GM12878 (cell line): ENCODE measurements at regions not wholly inside any gene's neighbourhood (a gene's known extent, or its start where the extent isn't known, plus 50 kb on each side); places are given as distances from the start of the nearest gene placed in this dataset.

ENCODE experiments used
- ATAC-seq: fragments of 200-7000 bp; cut with Tn5 transposase; 3 replicates; pipeline ENCODE4 v1.9.1; 2020; ENCODE audit warnings: mild to moderate bottlenecking, moderate library complexity
- BruUV-seq: library from RNA; stranded (reverse); fragments of 400-500 nt; replicated peaks from 2 replicates; lab custom pipeline; 2021; lab: Mats Ljungman, UMichigan
- CTCF ChIA-PET: fragments of 300-600 bp; sonication (Branson Sonifier 250); formaldehyde crosslinking; extraction: SDS; loops from one replicate; lab custom pipeline; 2021; ENCODE audit warnings: inconsistent platforms; lab: Yijun Ruan, JAX
- POLR2A ChIA-PET: fragments of 350-600 bp; formaldehyde crosslinking; extraction: SDS; loops from one replicate; lab custom pipeline; 2021; ENCODE audit warnings: inconsistent platforms; lab: Charles Lee
- RAD21 ChIA-PET: fragments of 300-600 bp; sonication (Branson Sonifier 250); formaldehyde crosslinking; loops from one replicate; lab custom pipeline; 2023; ENCODE audit warnings: antibody characterized with exemption; ENCODE audit not compliant: unreplicated experiment; lab: Charles Lee
- SMC1A ChIA-PET: fragments of 300-600 bp; sonication (Branson Sonifier 250); formaldehyde crosslinking; loops from one replicate; lab custom pipeline; 2023; ENCODE audit not compliant: unreplicated experiment, uncharacterized antibody; lab: Charles Lee
- DNase-seq: peaks from one replicate; pipeline ENCODE4 v3.0.0-alpha.2; 2011; ENCODE audit warnings: low read depth, low spot score
- FAIRE-seq: peaks from 3 replicates; lab custom pipeline; 2011; peaks lifted over from hg19 to GRCh38; lab: Jason Lieb, UNC
- H2AFZ ChIP-seq: 2 replicates; pipeline ENCODE4 v1.6.0; 2011; ENCODE audit warnings: low read depth, low read length, control low read depth; ENCODE audit not compliant: control insufficient read depth
- H3K27ac ChIP-seq: 2 replicates; pipeline ENCODE4 v1.5.1; 2011; ENCODE audit warnings: control low read depth; ENCODE audit not compliant: control insufficient read depth, insufficient read depth
- H3K27me3 ChIP-seq, 2 experiments: replicated peaks in 1 of 2; 2 replicates each; pipeline versions ENCODE4 v1.6.0 to v1.6.1; 2011; ENCODE audit warnings: low read length in 1 of 2; ENCODE audit not compliant: control insufficient read depth in 2 of 2, insufficient read depth in 2 of 2
- H3K36me3 ChIP-seq, 2 experiments: 2 replicates each; pipeline ENCODE4 v1.5.1; 2011; ENCODE audit warnings: low read length in 1 of 2; ENCODE audit not compliant: control insufficient read depth in 2 of 2, insufficient read depth in 2 of 2
- H3K4me1 ChIP-seq: 2 replicates; pipeline ENCODE4 v1.6.1; 2011; ENCODE audit warnings: mild to moderate bottlenecking, low read length, moderate library complexity, mixed read lengths; ENCODE audit not compliant: control insufficient read depth, insufficient read depth
- H3K4me2 ChIP-seq: 2 replicates; pipeline ENCODE4 v1.6.0; 2011; ENCODE audit warnings: control low read depth; ENCODE audit not compliant: control insufficient read depth, insufficient read depth
- H3K4me3 ChIP-seq: fragments of 200-600 bp; sonication (generic); 2 replicates; pipeline ENCODE4 v1.5.1; 2016
- H3K79me2 ChIP-seq: 2 replicates; pipeline ENCODE4 v1.6.0; 2011; ENCODE audit warnings: low read length; ENCODE audit not compliant: control insufficient read depth, insufficient read depth
- H3K9ac ChIP-seq: 2 replicates; pipeline ENCODE4 v1.8.0; 2011; ENCODE audit warnings: low read length, control low read depth, mixed read lengths; ENCODE audit not compliant: control insufficient read depth, insufficient read depth
- H3K9me3 ChIP-seq: replicated peaks from 3 replicates; pipeline ENCODE4 v1.5.1; 2011; ENCODE audit warnings: mild to moderate bottlenecking, low read length; ENCODE audit not compliant: control insufficient read depth, insufficient read depth
- H4K20me1 ChIP-seq: 2 replicates; pipeline ENCODE4 v1.6.0; 2011; ENCODE audit not compliant: control insufficient read depth, insufficient read depth
- CHD1 ChIP-seq: IDR thresholded peaks from 2 replicates; pipeline ENCODE4 v1.6.1; 2012; ENCODE audit warnings: low read depth, low read length, improper control_type of control experiment
- EP300 ChIP-seq, 2 experiments: fragments of 150-350 bp in 1 of 2; IDR thresholded peaks; 2 replicates each; pipeline ENCODE4 v1.6.1; 2011 to 2012; ENCODE audit warnings: low read depth in 2 of 2, low read length in 2 of 2, borderline replicate concordance in 1 of 2, improper control_type of control experiment in 1 of 2, inconsistent platforms in 1 of 2; ENCODE audit not compliant: control insufficient read depth in 1 of 2
- FOXK2 ChIP-seq: fragments of 450-650 bp; IDR thresholded peaks from 2 replicates; pipeline ENCODE4 v1.6.1; 2017; ENCODE audit warnings: mild to moderate bottlenecking, moderate library complexity
- GABPA ChIP-seq: IDR thresholded peaks from 2 replicates; pipeline ENCODE4 v1.6.1; 2014; ENCODE audit warnings: antibody characterized with exemption, low read depth, mild to moderate bottlenecking, inconsistent platforms
- MEF2A ChIP-seq: IDR thresholded peaks from 2 replicates; pipeline ENCODE4 v1.6.1; 2011; ENCODE audit warnings: low read depth, mild to moderate bottlenecking, low read length, moderate library complexity; ENCODE audit not compliant: insufficient read depth
- PAX8 ChIP-seq: fragments of 450-650 bp; IDR thresholded peaks from 2 replicates; pipeline ENCODE4 v1.6.1; 2017; ENCODE audit warnings: mild to moderate bottlenecking, moderate library complexity
- PML ChIP-seq: IDR thresholded peaks from 2 replicates; pipeline ENCODE4 v1.6.1; 2012; ENCODE audit warnings: low read length, inconsistent platforms
- RBBP5 ChIP-seq: fragments of 200-600 bp; sonication (generic); conservative IDR thresholded peaks from 2 replicates; pipeline ENCODE4 v1.6.1; 2016
- SMAD5 ChIP-seq: IDR thresholded peaks from 2 replicates; pipeline ENCODE4 v1.6.1; 2016; ENCODE audit warnings: antibody characterized with exemption, low read depth
- SMC3 ChIP-seq: IDR thresholded peaks from 2 replicates; pipeline ENCODE4 v1.6.1; 2011; ENCODE audit warnings: low read length, improper control_type of control experiment, borderline replicate concordance
- STAT3 ChIP-seq: IDR thresholded peaks from 2 replicates; pipeline ENCODE4 v1.6.1; 2011; ENCODE audit warnings: low read depth, low read length, improper control_type of control experiment
- WGBS: methylation state at CpG from one replicate; pipeline ENCODE4 v1.1.6; 2016; ENCODE audit warnings: low lambda C conversion rate; ENCODE audit not compliant: insufficient replicate concordance, insufficient coverage; ENCODE audit errors: missing lambda C conversion rate; 5-methylcytosine and 5-hydroxymethylcytosine counted together
- in situ Hi-C: fragments of 300-500 bp; cut with MboI; formaldehyde crosslinking; loops from 9 replicates; pipeline ENCODE4 v1.14.3; 2018; ENCODE audit warnings: mixed read lengths
- intact Hi-C: fragments of 100-400 bp; cut with micrococcal nuclease; formaldehyde crosslinking; loops from one replicate; pipeline ENCODE4 v1.14.2; 2022; ENCODE audit not compliant: unreplicated experiment
- TF ChIP-seq, protein P1 (sequence below): IDR thresholded peaks from 2 replicates; pipeline ENCODE4 v1.6.1; 2012; ENCODE audit warnings: low read depth, low read length, improper control_type of control experiment
- TF ChIP-seq, protein P2 (sequence below): fragments of 450-650 bp; IDR thresholded peaks from 2 replicates; pipeline ENCODE4 v1.6.1; 2017; ENCODE audit warnings: mild to moderate bottlenecking, moderate library complexity

DNA sequence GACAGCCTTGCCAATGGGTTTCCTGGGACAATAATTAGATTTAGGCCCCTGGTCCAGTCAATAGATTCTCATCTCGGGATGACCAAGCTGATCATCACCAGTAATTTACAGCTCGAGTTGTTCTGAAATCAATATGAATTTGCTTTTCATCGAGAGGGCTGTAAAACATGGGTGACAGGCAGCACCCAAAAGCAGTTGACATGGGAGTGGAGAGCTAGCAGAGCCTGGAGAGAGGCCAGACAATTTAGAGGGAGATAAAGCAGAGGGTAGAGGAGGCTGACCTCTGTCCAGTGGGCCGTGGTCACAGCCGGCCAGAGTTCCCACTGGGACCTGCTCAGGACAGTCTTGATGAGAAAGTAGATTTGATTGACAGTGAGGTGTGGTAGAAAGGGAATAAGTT, 157.3 kb downstream of the ASCL4 start:
- ChIA-PET POLR2A (no interaction called here), CTCF (interaction anchor here (0.5 to 2.6 kb wide), 6 partner anchors 10 to 322 kb away, joined by 3 to 15 read pairs (median 5); no protein-coding TSS in a partner anchor), SMC1A (no interaction called here), RAD21 (interaction anchor here (0.6 to 1.0 kb wide), 2 partner anchors 13 kb away, joined by 3 to 4 read pairs; no protein-coding TSS in a partner anchor)
- Histone ChIP-seq H3K36me3 (no peaks in the 10 kb centered on the region), H2AFZ (no peak overlapping the region), H3K4me1 (no peaks in the 10 kb centered on the region), H4K20me1 (no peaks in the 10 kb centered on the region), H3K9me3 (no peaks in the 10 kb centered on the region), H3K4me3 (no peak overlapping the region), H3K79me2 (no peaks in the 10 kb centered on the region), H3K27ac (no peak overlapping the region), H3K9ac (no peak overlapping the region), H3K4me2 (no peak overlapping the region), H3K27me3 (no peaks in the 10 kb centered on the region)
- TF ChIP-seq CHD1 (no peak), FOXK2 (no peak), SMC3 (no peak), EP300 (IDR thresholded peaks at IDR 0.05; ENCODE audit: borderline replicate concordance in 1 of 2, control insufficient read depth in 1 of 2, low read depth in 2 of 2, low read length in 2 of 2) (no peak), RBBP5 (no peak), PML (no peak), GABPA (no peak)
- TF ChIP-seq, protein P1, sequence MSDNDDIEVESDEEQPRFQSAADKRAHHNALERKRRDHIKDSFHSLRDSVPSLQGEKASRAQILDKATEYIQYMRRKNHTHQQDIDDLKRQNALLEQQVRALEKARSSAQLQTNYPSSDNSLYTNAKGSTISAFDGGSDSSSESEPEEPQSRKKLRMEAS: no peak
- no peak for FAIRE-seq
- DNase-seq: no peak
- intact Hi-C loops: no loop called here
- BruUV-seq: no TSS peak
- no peak for ATAC-seq
- 0% methylated on average over 5 of the region's 5 CpGs for WGBS
- in situ Hi-C loops: no loop called here

DNA sequence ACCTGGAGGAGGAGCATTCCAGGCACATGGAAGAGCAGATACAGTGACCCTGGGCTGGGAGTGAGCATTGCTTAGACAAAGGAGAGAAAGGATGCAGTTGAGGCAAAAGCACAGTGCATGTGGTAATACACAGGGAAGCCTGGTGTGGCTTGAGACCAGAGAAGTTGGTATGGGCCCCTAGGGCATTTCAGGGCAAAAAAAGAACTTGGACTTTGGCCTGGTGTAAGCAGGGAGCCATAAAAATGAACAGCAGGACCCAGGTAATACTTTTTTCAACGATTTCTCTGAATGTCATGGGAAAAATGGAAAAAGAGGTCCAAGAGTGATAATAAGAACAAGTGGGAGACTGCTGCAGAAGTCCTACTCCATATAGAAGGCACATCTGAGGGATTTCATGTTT, 163.9 kb downstream of the ASCL4 start:
- SMC1A ChIA-PET: no interaction called here
- WGBS: 0% methylated on average over 1 of the region's 1 CpG
- TF ChIP-seq SMAD5: no peak
- no peak for TF ChIP-seq PML
- no peak for TF ChIP-seq MEF2A
- TF ChIP-seq PAX8: no peak
- no peak for TF ChIP-seq STAT3
- no peak for TF ChIP-seq CHD1
- TF ChIP-seq, protein P2, sequence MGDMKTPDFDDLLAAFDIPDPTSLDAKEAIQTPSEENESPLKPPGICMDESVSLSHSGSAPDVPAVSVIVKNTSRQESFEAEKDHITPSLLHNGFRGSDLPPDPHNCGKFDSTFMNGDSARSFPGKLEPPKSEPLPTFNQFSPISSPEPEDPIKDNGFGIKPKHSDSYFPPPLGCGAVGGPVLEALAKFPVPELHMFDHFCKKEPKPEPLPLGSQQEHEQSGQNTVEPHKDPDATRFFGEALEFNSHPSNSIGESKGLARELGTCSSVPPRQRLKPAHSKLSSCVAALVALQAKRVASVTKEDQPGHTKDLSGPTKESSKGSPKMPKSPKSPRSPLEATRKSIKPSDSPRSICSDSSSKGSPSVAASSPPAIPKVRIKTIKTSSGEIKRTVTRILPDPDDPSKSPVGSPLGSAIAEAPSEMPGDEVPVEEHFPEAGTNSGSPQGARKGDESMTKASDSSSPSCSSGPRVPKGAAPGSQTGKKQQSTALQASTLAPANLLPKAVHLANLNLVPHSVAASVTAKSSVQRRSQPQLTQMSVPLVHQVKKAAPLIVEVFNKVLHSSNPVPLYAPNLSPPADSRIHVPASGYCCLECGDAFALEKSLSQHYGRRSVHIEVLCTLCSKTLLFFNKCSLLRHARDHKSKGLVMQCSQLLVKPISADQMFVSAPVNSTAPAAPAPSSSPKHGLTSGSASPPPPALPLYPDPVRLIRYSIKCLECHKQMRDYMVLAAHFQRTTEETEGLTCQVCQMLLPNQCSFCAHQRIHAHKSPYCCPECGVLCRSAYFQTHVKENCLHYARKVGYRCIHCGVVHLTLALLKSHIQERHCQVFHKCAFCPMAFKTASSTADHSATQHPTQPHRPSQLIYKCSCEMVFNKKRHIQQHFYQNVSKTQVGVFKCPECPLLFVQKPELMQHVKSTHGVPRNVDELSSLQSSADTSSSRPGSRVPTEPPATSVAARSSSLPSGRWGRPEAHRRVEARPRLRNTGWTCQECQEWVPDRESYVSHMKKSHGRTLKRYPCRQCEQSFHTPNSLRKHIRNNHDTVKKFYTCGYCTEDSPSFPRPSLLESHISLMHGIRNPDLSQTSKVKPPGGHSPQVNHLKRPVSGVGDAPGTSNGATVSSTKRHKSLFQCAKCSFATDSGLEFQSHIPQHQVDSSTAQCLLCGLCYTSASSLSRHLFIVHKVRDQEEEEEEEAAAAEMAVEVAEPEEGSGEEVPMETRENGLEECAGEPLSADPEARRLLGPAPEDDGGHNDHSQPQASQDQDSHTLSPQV: no peak

More for the DNA sequence above, 163.9 kb downstream of the ASCL4 start:
- no peak for ATAC-seq
- BruUV-seq: no TSS peak
- Histone ChIP-seq H3K4me1 (no peaks in the 10 kb centered on the region), H3K27ac (no peak overlapping the region), H4K20me1 (no peaks in the 10 kb centered on the region), H3K36me3 (no peaks in the 10 kb centered on the region), H3K4me3 (no peak overlapping the region), H2AFZ (no peak overlapping the region), H3K4me2 (no peak overlapping the region), H3K79me2 (no peaks in the 10 kb centered on the region), H3K9ac (no peak overlapping the region), H3K9me3 (no peaks in the 10 kb centered on the region), H3K27me3 (peaks cover 0 to 2% of the 10 kb centered on the region in 2 experiments; a peak in 1 of 4 replicates)
- ChIA-PET CTCF (interaction anchor here (1.9 kb wide), 1 partner anchor 26 kb away, joined by 7 read pairs; no protein-coding TSS in a partner anchor), POLR2A (no interaction called here), RAD21 (no interaction called here)
- in situ Hi-C loops: no loop called here
- DNase-seq: no peak
- no peak for FAIRE-seq
- intact Hi-C loops: no loop called here
